ENCODE measurements at regions not wholly inside any gene's neighbourhood (a gene's known extent, or its start where the extent isn't known, plus 50 kb on each side); places are given as distances from the start of the nearest gene placed in this dataset.

- ATAC-seq (peak; percentile 15; the same call in 1 of the 2 replicates), DNase-seq (peak; percentile 75)
- Histone ChIP-seq H3K36me3 (ENCODE audit: low read depth, low read length) (no peaks in the 10 kb centered on the region), H3K4me2 (ENCODE audit: low read length) (peak overlapping the region; percentile 85), H4K20me1 (ENCODE audit: low read length) (no peaks in the 10 kb centered on the region), H3K79me2 (ENCODE audit: low read length) (no peaks in the 10 kb centered on the region), H3K27me3 (ENCODE audit: low read length) (no peaks in the 10 kb centered on the region), H3K9me3 (ENCODE audit: low read length) (no peaks in the 10 kb centered on the region), H3K4me3 (ENCODE audit: low read length) (no peak overlapping the region), H2AFZ (ENCODE audit: low read length) (no peak overlapping the region), H3K9me2 (replicated peaks; ENCODE audit: low read length) (no peaks in the 10 kb centered on the region), H3K27ac (ENCODE audit: low read length) (peak overlapping the region; percentile 100), H3K4me1 (ENCODE audit: insufficient read depth, low read length) (peaks cover 50% of the 10 kb centered on the region), H3K9ac (ENCODE audit: low read length) (peak overlapping the region; percentile 84), H3F3A (ENCODE audit: low read length, unreplicated experiment) (no peaks in the 10 kb centered on the region)
- CTCF ChIA-PET: interaction anchor here (0.5 kb wide), 1 partner anchor 1212 kb away, joined by 3 read pairs; no protein-coding TSS in a partner anchor
- TF ChIP-seq CTCF (conservative IDR thresholded peaks at IDR 0.05; ENCODE audit: low read depth, low read length): no peak
- no peak for TF ChIP-seq EZH2 (IDR thresholded peaks at IDR 0.05; ENCODE audit: low read length, unreplicated experiment)
- TF ChIP-seq EZH2phosphoT487 (IDR thresholded peaks at IDR 0.05; ENCODE audit: borderline replicate concordance, low read length): no peak
- BruUV-seq (replicated peaks): no TSS peak
- POLR2A ChIA-PET (ENCODE audit: unreplicated experiment): no interaction called here
- intact Hi-C loops (cut with micrococcal nuclease): loop anchor here (5.0 kb wide), 1 partner anchor 43 kb away; no protein-coding TSS in a partner anchor
Observed at GRCh38 chr18:45169610-45170009, 445.7 kb upstream of the SLC14A2 start.

- ChIA-PET POLR2A (ENCODE audit: unreplicated experiment) (no interaction called here), CTCF (no interaction called here)
- no peak for ATAC-seq
- Histone ChIP-seq H3K36me3 (ENCODE audit: low read depth, low read length) (no peaks in the 10 kb centered on the region), H4K20me1 (ENCODE audit: low read length) (no peaks in the 10 kb centered on the region), H3K9ac (ENCODE audit: low read length) (no peak overlapping the region), H3K4me1 (ENCODE audit: insufficient read depth, low read length) (peaks cover 37% of the 10 kb centered on the region), H2AFZ (ENCODE audit: low read length) (no peak overlapping the region), H3K9me2 (replicated peaks; ENCODE audit: low read length) (no peaks in the 10 kb centered on the region), H3K4me2 (ENCODE audit: low read length) (no peak overlapping the region), H3K9me3 (ENCODE audit: low read length) (no peaks in the 10 kb centered on the region), H3K4me3 (ENCODE audit: low read length) (no peak overlapping the region), H3F3A (ENCODE audit: low read length, unreplicated experiment) (no peaks in the 10 kb centered on the region), H3K79me2 (ENCODE audit: low read length) (no peaks in the 10 kb centered on the region), H3K27ac (ENCODE audit: low read length) (no peak overlapping the region), H3K27me3 (ENCODE audit: low read length) (no peaks in the 10 kb centered on the region)
- TF ChIP-seq CTCF (conservative IDR thresholded peaks at IDR 0.05; ENCODE audit: low read depth, low read length) (no peak), EZH2 (IDR thresholded peaks at IDR 0.05; ENCODE audit: low read length, unreplicated experiment) (no peak), EZH2phosphoT487 (IDR thresholded peaks at IDR 0.05; ENCODE audit: borderline replicate concordance, low read length) (no peak)
- intact Hi-C loops (cut with micrococcal nuclease): no loop called here
- no TSS peak for BruUV-seq (replicated peaks)
- DNase-seq: no peak
Observed at GRCh38 chr18:45171679-45172191, 443.5 kb upstream of the SLC14A2 start.

GRCh38 chr18:45173327-45173726 is 441.9 kb upstream of the SLC14A2 start:
- Histone ChIP-seq H3K4me1 (ENCODE audit: insufficient read depth, low read length) (peaks cover 22% of the 10 kb centered on the region), H3K79me2 (ENCODE audit: low read length) (no peaks in the 10 kb centered on the region), H3K4me2 (ENCODE audit: low read length) (no peak overlapping the region), H4K20me1 (ENCODE audit: low read length) (no peaks in the 10 kb centered on the region), H3K9me2 (replicated peaks; ENCODE audit: low read length) (no peaks in the 10 kb centered on the region), H3K27ac (ENCODE audit: low read length) (no peak overlapping the region), H3K36me3 (ENCODE audit: low read depth, low read length) (no peaks in the 10 kb centered on the region), H3K27me3 (ENCODE audit: low read length) (no peaks in the 10 kb centered on the region), H2AFZ (ENCODE audit: low read length) (no peak overlapping the region), H3K9ac (ENCODE audit: low read length) (no peak overlapping the region), H3F3A (ENCODE audit: low read length, unreplicated experiment) (no peaks in the 10 kb centered on the region), H3K4me3 (ENCODE audit: low read length) (no peak overlapping the region), H3K9me3 (ENCODE audit: low read length) (no peaks in the 10 kb centered on the region)
- CTCF ChIA-PET: no interaction called here
- TF ChIP-seq EZH2 (IDR thresholded peaks at IDR 0.05; ENCODE audit: low read length, unreplicated experiment): no peak
- no peak for TF ChIP-seq CTCF (conservative IDR thresholded peaks at IDR 0.05; ENCODE audit: low read depth, low read length)
- TF ChIP-seq EZH2phosphoT487 (IDR thresholded peaks at IDR 0.05; ENCODE audit: borderline replicate concordance, low read length): no peak
- BruUV-seq (replicated peaks): no TSS peak
- POLR2A ChIA-PET (ENCODE audit: unreplicated experiment): no interaction called here
- no peak for DNase-seq
- intact Hi-C loops (cut with micrococcal nuclease): no loop called here
- no peak for ATAC-seq

Data from PC-3 (cell line).